ENCODE measurements at regions not wholly inside any gene's neighbourhood (a gene's known extent, or its start where the extent isn't known, plus 50 kb on each side); places are given as distances from the start of the nearest gene placed in this dataset.

DNA sequence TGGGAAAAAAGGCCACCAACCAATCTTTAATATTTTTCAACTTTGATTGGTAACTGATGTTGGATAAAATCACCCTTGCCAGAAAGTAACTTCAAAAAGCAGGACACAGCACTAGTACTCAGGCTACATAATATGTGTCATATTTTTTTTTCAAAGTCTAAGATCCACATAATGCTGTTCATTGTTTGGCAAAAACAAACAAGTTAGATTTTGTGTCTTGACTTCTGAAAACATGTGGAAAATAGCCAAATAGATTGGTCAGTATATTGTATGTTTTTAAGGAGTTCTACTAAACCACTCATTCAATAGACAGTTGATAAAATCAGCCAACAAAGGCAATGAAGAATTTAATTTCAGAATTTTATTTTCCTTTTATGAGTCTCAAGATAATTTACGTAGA, 111.7 kb upstream of the CCDC54 start:
- no peak for TF ChIP-seq POLR2A (IDR thresholded peaks at IDR 0.05; ENCODE audit: low read depth, low read length)
- TF ChIP-seq POLR2AphosphoS5 (IDR thresholded peaks at IDR 0.05; ENCODE audit: low read depth, low read length) = no peak
- TF ChIP-seq TAF1 (IDR thresholded peaks at IDR 0.05; ENCODE audit: low read depth, low read length) = no peak
- no peak for TF ChIP-seq SPI1 (IDR thresholded peaks at IDR 0.05; ENCODE audit: low read depth, low read length)
- TF ChIP-seq POU2F2 (IDR thresholded peaks at IDR 0.05; ENCODE audit: low read depth, low read length) = no peak
- TF ChIP-seq PAX5 (IDR thresholded peaks at IDR 0.05; ENCODE audit: insufficient read depth, low read length, severe bottlenecking) = no peak

Measured in GM12891 (cell line).